Calu3 (cell line): ENCODE measurements at regions not wholly inside any gene's neighbourhood (a gene's known extent, or its start where the extent isn't known, plus 50 kb on each side); places are given as distances from the start of the nearest gene placed in this dataset.
A peak's percentile ranks its signal among the peaks of the same experiment; 100 is the strongest.

Experiments used
- BruUV-seq: library from RNA; stranded (reverse); fragments of 400-500 nt; replicated peaks from 2 replicates; lab custom pipeline; 2021; lab: Mats Ljungman, UMichigan
- CTCF ChIA-PET: fragments of 300-600 bp; sonication (Branson Sonifier 250); formaldehyde crosslinking; loops from one replicate; lab custom pipeline; 2022; ENCODE audit warnings: antibody characterized with exemption; lab: Charles Lee
- DNase-seq: peaks from one replicate; pipeline ENCODE4 v3.0.0; 2022
- H3K27ac Mint-ChIP-seq: one replicate; pipeline ENCODE4 v1.8.0; 2022; ENCODE audit warnings: mixed read lengths; ENCODE audit not compliant: unreplicated experiment
- H3K27me3 Mint-ChIP-seq: one replicate; pipeline ENCODE4 v1.8.0; 2022; ENCODE audit warnings: mixed read lengths; ENCODE audit not compliant: unreplicated experiment
- H3K36me3 Mint-ChIP-seq: one replicate; pipeline ENCODE4 v1.8.0; 2022; ENCODE audit warnings: mild to moderate bottlenecking, moderate library complexity, mixed read lengths; ENCODE audit not compliant: insufficient read depth, unreplicated experiment
- H3K4me1 Mint-ChIP-seq: one replicate; pipeline ENCODE4 v1.8.0; 2022; ENCODE audit warnings: mild to moderate bottlenecking, low read depth, mixed read lengths; ENCODE audit not compliant: unreplicated experiment
- H3K4me3 Mint-ChIP-seq: one replicate; pipeline ENCODE4 v1.8.0; 2022; ENCODE audit warnings: mild to moderate bottlenecking, low read depth, moderate library complexity, mixed read lengths; ENCODE audit not compliant: unreplicated experiment
- H3K9me3 Mint-ChIP-seq: one replicate; pipeline ENCODE4 v1.8.0; 2022; ENCODE audit warnings: low read depth, mixed read lengths; ENCODE audit not compliant: unreplicated experiment
- CTCF ChIP-seq: fragments of 200-600 bp; IDR thresholded peaks from one replicate; pipeline ENCODE4 v1.8.0; 2022; ENCODE audit warnings: antibody characterized with exemption; ENCODE audit not compliant: unreplicated experiment
- intact Hi-C: fragments of 100-400 bp; cut with micrococcal nuclease; formaldehyde crosslinking; loops from one replicate; pipeline ENCODE4 v1.10.0; 2022; ENCODE audit not compliant: unreplicated experiment

- no peaks in the 10 kb centered on the region for H3K9me3 Mint-ChIP-seq
- no peak overlapping the region for H3K4me3 Mint-ChIP-seq
- BruUV-seq, result no TSS peak
- CTCF ChIA-PET, result no interaction called here
- no peaks in the 10 kb centered on the region for H3K27me3 Mint-ChIP-seq
- no peaks in the 10 kb centered on the region for H3K36me3 Mint-ChIP-seq
- DNase-seq, result peak; percentile 12
- H3K27ac Mint-ChIP-seq, result no peak overlapping the region
- intact Hi-C loops, result loop anchor here (1.0 kb wide), 1 partner anchor 63 kb away; no protein-coding TSS in a partner anchor
- no peaks in the 10 kb centered on the region for H3K4me1 Mint-ChIP-seq
- TF ChIP-seq CTCF, result no peak
Measured at GRCh38 chr3:82707035-82707434, 945.6 kb upstream of the GBE1 start.

- Mint-ChIP-seq H3K9me3 (peaks cover 8% of the 10 kb centered on the region), H3K4me3 (no peak overlapping the region), H3K36me3 (no peaks in the 10 kb centered on the region), H3K27ac (no peak overlapping the region), H3K4me1 (no peaks in the 10 kb centered on the region), H3K27me3 (no peaks in the 10 kb centered on the region)
- no peak for TF ChIP-seq CTCF
- CTCF ChIA-PET, result no interaction called here
- DNase-seq, result no peak
- BruUV-seq, result no TSS peak
- intact Hi-C loops, result no loop called here
Measured at GRCh38 chr3:82685761-82686160, 924.3 kb upstream of the GBE1 start.

- H3K36me3 Mint-ChIP-seq, result no peaks in the 10 kb centered on the region
- H3K27ac Mint-ChIP-seq, result no peak overlapping the region
- no peaks in the 10 kb centered on the region for H3K27me3 Mint-ChIP-seq
- DNase-seq, result no peak
- H3K4me1 Mint-ChIP-seq, result no peaks in the 10 kb centered on the region
- intact Hi-C loops, result no loop called here
- TF ChIP-seq CTCF, result no peak
- CTCF ChIA-PET, result no interaction called here
- no peak overlapping the region for H3K4me3 Mint-ChIP-seq
- BruUV-seq, result no TSS peak
- H3K9me3 Mint-ChIP-seq, result peaks cover 2% of the 10 kb centered on the region
Measured at GRCh38 chr3:82676356-82677026, 915.0 kb upstream of the GBE1 start.

GRCh38 chr3:82672966-82673365 lies 911.5 kb upstream of the GBE1 start:
- peaks cover 2% of the 10 kb centered on the region for H3K9me3 Mint-ChIP-seq
- no TSS peak for BruUV-seq
- intact Hi-C loops, result no loop called here
- H3K4me3 Mint-ChIP-seq, result no peak overlapping the region
- H3K4me1 Mint-ChIP-seq, result no peaks in the 10 kb centered on the region
- H3K36me3 Mint-ChIP-seq, result no peaks in the 10 kb centered on the region
- no peak overlapping the region for H3K27ac Mint-ChIP-seq
- CTCF ChIA-PET, result no interaction called here
- no peaks in the 10 kb centered on the region for H3K27me3 Mint-ChIP-seq
- no peak for DNase-seq
- TF ChIP-seq CTCF, result no peak
